HG03066 (cell line): ENCODE measurements at regions not wholly inside any gene's neighbourhood (a gene's known extent, or its start where the extent isn't known, plus 50 kb on each side); places are given as distances from the start of the nearest gene placed in this dataset.

Experiments used
- ATAC-seq: cut with Tn5 transposase; IDR thresholded peaks from one replicate; pipeline ENCODE4 v1.9.1; 2021; ENCODE audit warnings: low read depth; ENCODE audit not compliant: unreplicated experiment

DNA sequence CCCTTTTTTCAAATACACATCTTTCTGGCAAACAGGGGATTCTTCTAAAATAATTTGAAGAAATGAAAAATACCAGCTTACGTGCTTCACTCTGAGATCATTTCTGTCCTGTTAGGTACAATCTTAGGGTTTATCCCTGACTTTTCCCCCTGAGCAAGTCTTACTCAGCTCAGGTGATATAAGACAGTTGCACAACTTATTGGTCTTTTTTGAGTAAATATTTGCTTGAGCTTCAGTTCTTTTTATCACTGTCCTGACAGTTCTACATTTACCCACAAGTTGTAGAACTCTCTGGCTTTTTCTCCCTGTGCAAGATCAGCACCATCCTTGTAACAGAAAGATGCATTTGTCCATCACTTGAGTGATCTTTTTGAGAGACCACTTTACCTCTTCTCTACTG is 84.9 kb downstream of the MID1IP1 start:
- no peak for ATAC-seq

DNA sequence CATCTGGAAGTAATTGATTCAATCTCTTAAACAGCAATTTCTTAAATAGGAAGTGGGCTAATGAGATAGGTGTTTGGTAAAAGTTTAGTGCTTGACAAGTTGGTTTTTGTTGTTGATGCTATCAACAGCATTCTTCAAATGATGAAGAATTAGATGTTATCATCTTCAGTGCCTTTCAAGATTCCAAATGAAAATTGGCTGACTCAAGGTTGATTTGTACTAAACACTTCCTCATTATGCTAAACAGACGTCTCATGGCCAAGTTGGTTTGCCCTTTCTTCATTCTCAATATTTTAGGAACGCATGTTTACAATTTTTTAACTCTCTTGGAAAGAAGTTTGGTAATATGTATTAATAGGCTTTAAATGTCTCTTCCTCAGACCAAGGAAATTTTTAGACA is 86.0 kb downstream of the MID1IP1 start:
- no peak for ATAC-seq

DNA sequence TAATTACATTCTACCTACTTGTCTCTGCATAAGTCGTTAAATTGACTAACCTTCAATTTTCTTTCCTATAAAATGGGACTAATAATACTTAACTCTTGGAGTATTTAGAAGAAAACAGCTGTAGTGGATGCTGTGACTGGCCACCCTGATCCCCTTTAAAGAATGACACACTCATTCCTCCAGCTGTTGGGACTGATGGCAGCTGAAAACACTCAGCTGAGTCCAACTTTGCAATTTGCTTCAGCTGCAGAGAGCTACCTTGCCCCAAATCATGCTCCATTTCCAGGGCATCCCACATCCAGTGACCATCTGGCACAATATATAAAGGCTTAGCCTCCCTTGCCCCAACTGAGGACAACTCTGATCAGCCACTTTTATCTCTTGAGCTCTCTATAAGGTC is 89.1 kb downstream of the MID1IP1 start:
- no peak for ATAC-seq

DNA sequence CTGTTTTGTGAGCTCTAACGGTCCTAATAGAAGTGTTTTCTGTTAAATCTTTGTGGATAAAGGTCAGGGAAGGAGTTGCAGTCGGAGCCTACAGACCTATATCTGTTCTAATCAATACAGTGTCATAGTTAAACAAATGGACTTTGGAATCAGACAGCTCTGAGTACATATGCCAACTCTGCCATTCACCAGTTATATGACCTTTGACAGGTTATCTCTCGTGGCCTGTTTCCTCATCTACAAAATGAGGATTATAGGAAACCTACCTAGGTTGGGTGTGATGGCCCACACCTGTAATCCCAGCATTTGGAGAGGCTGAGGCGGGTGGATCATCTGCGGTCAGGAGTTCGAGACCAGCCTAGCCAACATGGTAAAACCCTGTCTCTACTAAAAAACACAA is 89.7 kb downstream of the MID1IP1 start:
- no peak for ATAC-seq

DNA sequence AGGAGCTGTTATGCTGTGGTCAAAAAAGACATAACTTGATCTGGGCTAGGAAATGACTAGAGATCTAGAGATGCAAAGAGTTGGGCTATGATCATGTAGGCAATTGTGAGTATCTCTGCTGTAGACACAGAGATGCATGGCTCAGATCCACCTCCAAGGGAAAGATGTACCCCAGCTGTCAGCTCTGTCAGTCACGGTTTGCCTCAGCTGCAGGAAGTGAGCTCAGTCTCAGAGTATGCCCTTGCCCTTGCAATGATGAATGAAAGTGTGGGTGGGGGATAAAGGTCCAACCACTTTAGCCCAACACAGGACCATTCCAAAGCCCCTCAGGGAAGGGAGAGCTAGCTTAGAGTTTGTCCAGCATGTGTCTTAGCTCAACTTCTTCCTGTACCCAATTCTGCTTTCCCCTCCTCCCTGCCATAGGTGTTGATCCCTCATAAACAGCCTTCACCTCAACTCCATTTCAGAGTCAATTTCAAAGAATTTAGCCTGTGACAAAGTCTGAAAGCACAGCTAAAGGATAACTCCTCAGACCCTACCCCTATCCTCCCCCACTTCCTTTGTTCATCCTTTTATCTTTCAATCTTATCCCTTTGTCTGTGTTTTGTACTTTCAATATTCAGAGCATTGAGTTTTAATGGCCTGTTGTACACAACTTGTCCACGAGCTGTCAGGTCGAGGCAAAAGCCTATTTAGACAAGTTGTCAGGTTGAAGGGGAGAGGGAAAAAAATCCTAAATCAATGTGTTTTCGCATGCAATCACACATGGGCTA is 90.6 kb downstream of the MID1IP1 start:
- peak; percentile 91 for ATAC-seq

DNA sequence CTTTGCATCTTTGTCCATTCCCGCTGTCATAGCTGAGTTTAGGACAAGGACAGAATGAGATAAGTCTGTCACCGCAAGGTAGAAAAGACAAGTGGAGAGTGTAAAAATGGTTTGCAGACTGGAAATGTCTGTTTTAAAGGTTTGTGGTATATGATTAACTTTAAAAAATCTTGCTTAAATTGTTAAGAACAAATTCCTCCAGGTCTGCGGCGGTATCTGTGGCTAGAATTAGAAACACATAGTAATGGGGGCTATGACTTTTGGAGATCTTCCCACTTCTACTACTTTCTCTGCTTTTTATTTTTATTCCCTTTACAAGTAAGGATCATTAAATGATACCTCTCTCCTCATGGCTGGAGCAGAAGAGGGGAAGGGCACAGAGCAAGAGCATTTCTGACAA is 92.2 kb downstream of the MID1IP1 start:
- ATAC-seq, result no peak

DNA sequence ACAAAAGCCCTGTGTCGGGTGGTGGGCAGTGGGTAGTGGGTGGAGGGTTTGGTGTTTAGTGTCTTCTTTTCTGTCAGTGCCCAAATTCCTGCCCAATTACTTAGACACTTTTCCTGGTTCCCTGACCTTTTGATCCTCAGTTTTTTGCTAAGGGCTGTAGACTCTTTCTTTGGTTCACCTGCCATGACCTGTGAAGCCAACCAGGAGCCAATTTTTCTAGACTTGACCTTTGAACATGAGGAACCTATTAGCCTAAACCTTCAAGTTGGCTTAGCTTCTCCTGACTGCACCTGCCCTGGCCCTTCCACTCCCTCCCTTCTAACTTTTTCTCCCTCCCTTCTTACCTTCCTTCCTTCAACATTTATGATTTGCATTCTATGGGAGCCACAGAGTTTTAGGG is 94.5 kb downstream of the MID1IP1 start:
- ATAC-seq, result no peak

DNA sequence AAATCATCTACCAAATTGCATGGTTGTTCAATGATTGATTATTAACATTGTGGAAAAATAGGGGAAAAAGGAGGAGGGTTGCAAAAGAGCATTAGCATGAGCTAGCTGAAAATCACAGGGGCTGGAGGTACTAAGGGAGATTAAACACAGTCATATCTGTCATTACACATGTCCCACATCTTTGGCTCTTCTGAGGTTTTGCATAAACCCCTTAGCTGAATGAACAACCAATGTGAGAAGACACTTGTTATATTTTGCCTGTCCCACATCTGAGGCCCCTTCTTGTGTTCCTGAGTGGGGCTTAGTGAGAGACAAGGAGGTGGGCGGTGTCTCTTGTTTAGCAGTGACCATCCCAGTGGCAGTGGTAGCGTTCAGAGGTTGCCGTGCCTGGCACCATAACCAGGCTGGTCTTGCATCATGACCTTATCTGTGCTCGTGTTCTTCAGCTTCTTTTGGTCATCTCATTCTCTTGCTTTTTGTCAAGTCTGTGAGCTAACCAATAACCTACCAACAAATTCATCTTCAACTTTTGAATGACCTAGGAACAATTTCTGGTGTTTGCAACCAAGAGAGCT is 95.6 kb downstream of the MID1IP1 start:
- ATAC-seq, result peak; percentile 66

DNA sequence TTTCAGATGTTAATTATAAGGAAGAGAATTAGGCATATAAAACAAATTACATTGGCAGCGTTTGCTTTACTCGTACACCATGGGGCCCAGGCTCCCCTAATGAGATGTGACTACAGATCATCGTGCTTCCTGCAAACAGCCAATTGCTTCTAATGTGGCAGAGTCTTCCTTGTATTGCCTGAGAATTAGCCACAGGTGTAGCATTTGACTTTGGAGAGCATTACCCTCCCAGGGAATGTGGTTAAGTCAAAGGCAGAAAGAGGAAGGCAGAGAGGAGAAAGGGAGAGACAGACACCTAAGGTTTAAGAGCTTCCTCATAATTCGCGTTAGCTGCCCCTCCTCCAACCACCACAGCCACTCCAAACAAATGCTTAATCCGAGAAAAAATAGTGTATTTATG is 97.0 kb downstream of the MID1IP1 start:
- ATAC-seq, result no peak

DNA sequence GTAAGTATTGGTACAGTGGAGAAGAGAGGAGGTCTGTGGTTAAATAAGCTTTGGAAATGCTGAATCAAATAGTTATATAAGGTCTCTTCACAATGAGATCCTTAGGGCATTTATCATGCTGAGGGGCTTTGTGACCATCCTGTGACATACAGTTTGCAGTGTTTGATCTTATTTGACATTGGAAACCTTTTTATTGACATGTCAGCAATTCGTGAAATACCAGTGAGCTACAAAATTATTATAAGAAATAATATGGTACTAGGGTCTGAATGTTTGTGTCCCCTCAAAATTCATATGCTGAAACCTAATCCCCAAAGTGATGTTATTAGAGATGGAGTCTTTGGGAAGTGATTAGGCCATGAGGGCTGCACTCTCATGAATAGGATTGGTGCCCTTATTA is 98.4 kb downstream of the MID1IP1 start:
- ATAC-seq, result no peak

DNA sequence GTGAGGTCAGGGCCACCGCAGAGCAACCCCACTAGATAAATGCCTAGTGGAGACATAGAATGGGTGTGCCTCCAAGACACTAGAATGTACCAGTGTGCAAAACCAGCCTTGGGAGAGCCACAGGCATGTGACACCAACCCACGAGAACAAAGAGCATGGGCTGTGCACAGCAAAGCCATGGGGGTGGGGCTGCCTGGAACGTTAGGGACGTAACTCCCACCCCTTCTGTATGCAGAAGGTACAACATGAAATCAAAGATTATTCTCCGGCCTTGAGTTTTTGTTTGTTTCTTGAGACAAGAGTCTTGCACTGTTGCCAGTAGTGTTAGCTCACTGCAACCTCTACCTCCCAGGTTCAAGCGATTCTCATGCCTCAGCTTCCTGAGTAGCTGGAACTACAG is 99.5 kb downstream of the MID1IP1 start:
- ATAC-seq, result no peak

DNA sequence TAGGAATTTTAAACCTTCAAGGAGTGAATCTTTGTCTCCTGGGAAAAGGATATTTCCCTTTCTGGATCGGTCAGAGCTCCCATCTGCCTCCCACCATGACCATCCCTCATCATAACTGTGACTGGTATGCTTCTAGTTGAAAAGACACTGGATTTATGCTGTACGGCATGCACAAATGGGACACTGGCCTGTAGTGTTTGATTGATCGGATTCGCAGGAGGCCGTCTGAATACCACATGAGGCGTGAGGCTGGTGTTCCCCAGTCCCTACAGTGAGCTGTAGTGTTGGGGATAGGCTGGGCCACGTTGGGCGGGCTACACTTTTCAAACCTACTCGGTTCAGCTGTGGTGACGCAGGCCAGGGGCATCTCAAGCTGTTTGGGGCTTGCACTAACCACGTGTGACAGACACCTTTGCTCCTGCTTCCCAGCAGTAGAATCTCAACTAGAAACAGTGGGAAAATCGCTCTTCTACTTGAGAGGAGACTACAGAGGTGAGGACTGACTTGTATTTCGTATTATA is 101.8 kb downstream of the MID1IP1 start:
- no peak for ATAC-seq

DNA sequence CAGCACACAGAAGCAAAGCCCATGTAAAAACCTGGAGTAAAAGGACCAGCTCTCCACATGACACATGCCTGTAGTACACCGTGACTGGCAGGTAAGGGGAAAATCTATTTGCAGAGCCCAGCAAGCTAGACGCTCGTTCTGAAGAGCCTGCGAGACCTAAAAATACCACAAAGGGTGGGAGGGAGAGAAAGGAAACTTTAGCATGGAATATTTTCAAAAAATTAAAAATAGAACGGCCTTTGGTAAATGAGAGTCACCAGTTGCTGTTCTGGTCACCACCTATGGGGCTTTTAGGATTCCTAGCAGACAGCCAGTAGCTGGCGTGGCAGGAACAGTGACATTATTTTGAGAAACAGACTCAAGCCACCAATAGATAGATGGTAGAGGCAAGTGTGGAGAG is 115.5 kb downstream of the MID1IP1 start:
- ATAC-seq, result no peak

DNA sequence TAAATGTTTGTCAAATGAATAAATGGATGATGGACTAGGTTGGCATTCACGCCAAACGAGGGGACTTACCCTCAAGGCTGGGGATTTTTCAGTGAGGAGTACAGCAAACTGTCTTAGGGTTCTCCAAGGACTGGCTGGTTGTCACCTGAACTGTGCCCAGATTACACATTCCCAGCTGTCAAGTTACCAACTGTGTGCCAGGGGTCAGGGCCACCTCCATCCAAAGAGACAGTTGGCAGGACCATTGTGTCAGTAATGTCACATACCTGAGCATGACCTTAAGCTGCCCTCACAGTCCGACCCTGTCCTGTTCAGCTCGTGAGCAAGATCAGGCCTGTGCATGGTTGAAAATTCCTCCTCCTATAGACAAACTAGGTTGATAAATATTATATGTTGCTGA is 116.7 kb downstream of the MID1IP1 start:
- no peak for ATAC-seq

DNA sequence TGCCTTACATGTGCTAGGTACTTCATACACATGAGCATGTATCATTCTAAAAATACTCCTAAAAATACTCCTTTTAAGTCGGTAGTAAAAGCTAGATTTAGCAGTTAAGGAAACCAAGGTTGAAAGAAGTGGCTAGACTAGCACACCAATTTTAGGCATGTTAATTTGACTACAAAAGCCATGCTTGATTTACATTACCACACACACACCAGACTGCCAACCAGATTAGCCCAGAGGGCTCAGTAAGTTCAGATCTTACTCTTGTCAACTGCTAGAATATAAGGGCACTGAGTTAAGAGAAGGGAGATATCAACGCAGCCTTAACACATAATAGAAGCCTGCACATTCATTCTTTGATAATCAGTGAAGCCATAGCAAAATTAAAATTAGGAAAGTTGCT is 117.9 kb downstream of the MID1IP1 start:
- ATAC-seq, result no peak

DNA sequence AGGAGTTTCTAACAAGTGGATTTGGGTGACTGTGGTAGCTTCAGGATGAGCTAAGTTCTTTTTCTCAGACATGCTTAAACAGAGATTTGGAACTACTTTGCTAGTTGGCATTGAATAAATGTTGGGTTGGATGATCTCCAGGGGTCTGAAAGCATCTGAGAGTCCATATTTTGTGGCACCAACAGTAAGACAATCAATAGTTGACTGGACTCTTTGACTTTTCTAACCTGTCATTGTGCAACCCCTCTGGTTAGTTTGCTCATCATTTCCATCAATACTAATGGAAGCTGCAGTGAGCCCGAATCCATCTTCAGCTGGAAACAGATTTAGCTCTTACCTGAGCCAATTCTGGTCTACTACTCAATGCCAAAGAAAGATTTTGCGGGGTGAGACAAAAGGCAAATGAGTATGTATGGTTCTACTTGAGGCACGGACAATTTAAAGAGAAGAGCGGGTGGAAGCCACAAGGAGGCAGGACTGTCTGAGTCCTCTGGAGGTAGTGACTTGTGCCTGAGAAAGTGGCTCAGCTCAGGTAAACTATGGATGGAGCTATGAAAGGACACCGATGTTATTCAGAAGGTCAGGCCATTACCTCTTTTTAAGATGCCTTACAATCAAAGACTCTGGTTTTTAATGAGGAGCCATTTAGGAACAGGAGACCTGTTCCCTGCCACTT is 118.7 kb downstream of the MID1IP1 start:
- ATAC-seq, result no peak

DNA sequence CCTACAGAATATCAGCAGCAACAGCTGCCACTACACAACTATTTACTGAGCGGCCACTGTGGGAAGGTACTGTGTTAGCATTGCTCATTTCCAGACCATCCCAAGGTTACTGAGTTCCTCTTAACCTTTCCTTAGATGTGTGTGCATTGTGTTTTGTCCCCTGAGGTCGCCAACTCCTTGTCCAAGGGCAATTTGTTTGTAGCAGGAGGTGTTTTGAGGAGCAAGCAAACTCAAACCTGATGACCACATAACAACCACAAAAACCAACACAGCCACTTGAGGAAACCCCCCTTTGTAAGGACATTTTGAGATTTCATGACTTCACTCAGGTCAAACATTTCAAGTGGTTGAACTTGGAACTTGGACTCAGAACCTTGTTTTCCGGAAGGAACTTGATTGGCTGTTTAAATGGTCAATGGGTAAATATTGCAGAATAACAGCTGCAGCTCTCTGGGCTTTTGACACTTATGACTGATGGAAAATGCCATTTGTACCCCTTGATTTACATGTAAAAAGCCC is 122.3 kb downstream of the MID1IP1 start:
- no peak for ATAC-seq

DNA sequence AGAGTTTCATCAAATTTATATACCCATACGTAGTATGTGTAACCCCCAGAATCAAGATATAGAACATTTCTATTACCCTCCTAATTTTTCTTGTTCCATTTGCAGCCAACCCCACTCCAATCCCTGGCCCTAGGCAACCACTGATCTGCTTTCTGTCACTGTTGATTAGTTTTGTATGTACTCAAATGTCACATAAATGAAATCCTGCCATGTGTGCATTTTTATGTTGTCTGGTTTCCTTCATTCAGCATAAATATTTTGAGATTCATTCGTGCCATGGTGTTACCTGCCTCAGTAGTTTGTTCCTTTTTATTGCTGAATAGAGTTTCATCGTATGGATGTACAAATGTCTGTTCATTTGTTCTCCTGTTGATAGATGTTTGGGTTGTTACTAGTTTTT is 126.3 kb downstream of the MID1IP1 start:
- no peak for ATAC-seq

DNA sequence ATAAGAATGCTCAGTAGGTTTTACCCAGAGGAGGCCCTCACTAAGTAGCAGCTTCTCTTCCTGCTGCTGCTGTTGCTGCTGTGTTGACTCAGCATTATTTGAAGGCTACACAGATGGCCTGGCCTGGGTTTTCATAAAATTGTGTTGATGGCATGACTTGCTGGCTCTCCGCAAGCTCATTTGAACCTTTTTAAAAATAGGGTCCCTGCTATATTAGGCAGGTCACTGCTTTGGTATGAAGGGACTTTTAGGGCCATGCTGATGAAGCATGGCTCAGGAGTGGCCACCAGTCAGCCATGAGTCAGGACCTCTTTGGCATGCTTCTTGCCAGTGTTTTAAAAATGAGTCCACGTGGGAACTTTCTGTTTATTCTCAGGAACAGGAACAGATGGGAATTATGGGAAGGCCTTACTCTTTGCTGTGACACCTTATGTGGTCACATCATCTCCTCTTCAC is 128.7 kb downstream of the MID1IP1 start:
- ATAC-seq, result no peak

DNA sequence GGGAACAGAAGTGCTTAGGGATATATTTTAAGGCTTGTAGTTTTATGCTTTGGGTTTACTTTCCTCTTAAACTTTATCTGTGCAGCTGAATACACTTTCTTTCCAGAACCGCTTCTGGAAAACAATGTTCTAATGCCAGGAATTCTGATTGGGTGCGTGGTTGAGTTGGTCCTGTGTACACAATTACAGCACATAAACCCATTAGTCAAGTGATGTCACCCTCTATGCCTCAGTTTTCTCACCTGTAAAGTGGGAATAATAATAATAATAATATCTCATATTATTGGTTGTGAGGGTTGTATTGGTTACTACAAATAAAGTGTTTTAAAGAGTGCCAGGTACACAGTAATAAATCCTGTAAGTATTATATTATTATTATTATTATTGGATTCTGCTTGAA is 129.2 kb downstream of the MID1IP1 start:
- no peak for ATAC-seq

DNA sequence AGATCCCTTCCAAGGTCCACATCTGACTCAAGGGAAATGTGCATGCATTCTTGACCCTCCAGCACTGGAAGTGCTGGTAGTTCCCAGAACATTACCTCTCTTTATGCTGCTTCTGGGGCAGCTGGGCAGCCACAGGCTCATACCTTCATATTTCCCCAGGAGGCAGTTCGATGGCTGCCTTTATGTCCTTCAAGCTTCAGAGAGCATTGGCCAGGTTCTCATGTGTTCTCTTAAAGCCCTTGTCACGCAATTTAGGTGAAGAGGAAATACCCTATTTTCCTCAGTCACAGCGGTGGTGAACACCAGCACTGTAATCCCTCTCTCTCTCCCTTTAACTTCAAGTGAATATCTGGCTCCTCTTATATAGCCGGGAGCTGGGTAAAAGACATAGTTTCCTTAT is 134.3 kb downstream of the MID1IP1 start:
- no peak for ATAC-seq
